Activated CD8-positive, alpha-beta T cell treated with anti-CD3 and anti-CD28 coated beads for 36 hours (primary cell): ENCODE measurements at regions not wholly inside any gene's neighbourhood (a gene's known extent, or its start where the extent isn't known, plus 50 kb on each side); places are given as distances from the start of the nearest gene placed in this dataset.

ENCODE experiments used
- ATAC-seq: fragments of 200-7000 bp; cut with Tn5 transposase; one replicate; pipeline ENCODE4 v1.10.0; 2021; ENCODE audit warnings: mild to moderate bottlenecking, moderate library complexity
- CTCF ChIA-PET: fragments of 350-600 bp; sonication (Branson Sonifier 250); formaldehyde crosslinking; loops from one replicate; lab custom pipeline; 2021; ENCODE audit warnings: antibody characterized with exemption; lab: Charles Lee
- POLR2A ChIA-PET: fragments of 350-600 bp; sonication (Branson Sonifier 250); formaldehyde crosslinking; loops from one replicate; lab custom pipeline; 2021; ENCODE audit warnings: antibody characterized with exemption; lab: Charles Lee
- DNase-seq: peaks from one replicate; pipeline ENCODE4 v3.0.0-alpha.2; 2020
- H3K27ac Mint-ChIP-seq: one replicate; pipeline ENCODE4 v1.8.0; 2021; ENCODE audit warnings: mild to moderate bottlenecking, mixed read lengths
- H3K27me3 Mint-ChIP-seq: one replicate; pipeline ENCODE4 v1.8.0; 2021; ENCODE audit warnings: mixed read lengths
- H3K36me3 Mint-ChIP-seq: one replicate; pipeline ENCODE4 v1.8.0; 2021; ENCODE audit warnings: low read depth, mixed read lengths
- H3K4me1 Mint-ChIP-seq: one replicate; pipeline ENCODE4 v1.8.0; 2021; ENCODE audit warnings: low read depth, mixed read lengths
- H3K4me3 Mint-ChIP-seq: one replicate; pipeline ENCODE4 v1.8.0; 2021; ENCODE audit warnings: mild to moderate bottlenecking, moderate library complexity, mixed read lengths
- H3K9me3 Mint-ChIP-seq: one replicate; pipeline ENCODE4 v1.8.0; 2021; ENCODE audit warnings: mixed read lengths
- intact Hi-C: fragments of 100-400 bp; cut with micrococcal nuclease; formaldehyde crosslinking; loops from one replicate; pipeline ENCODE4 v1.10.0; 2022
- TF ChIP-seq, protein P1 (sequence below): fragments of 200-600 bp; IDR thresholded peaks from one replicate; pipeline ENCODE4 v1.8.0; 2022; ENCODE audit warnings: antibody characterized with exemption, mild to moderate bottlenecking

DNA sequence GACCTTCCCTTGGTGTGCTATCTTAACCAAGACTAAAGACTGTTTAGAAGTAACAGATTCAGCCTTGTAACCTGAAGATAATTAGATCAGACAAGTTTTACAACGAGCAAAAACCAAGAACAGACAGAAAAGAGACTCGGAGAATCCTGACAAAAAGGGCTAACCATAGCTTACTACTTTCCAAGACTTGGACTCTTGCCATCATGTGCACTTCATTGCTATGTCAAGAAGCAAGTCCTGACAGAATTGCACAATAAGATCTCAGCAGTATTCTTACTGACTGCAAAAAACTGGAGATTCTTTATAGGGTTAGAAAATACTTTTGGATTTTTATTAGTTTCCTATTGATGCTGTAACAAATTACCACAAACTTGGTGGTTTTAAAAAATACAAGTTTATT lies 1539.0 kb upstream of the NUDT12 start:
- Mint-ChIP-seq H3K27me3 (no peaks in the 10 kb centered on the region), H3K4me3 (no peak overlapping the region), H3K9me3 (peaks cover 11% of the 10 kb centered on the region), H3K36me3 (no peaks in the 10 kb centered on the region), H3K4me1 (no peaks in the 10 kb centered on the region), H3K27ac (no peak overlapping the region)
- ATAC-seq (no peak), DNase-seq (no peak)
- TF ChIP-seq, protein P1, sequence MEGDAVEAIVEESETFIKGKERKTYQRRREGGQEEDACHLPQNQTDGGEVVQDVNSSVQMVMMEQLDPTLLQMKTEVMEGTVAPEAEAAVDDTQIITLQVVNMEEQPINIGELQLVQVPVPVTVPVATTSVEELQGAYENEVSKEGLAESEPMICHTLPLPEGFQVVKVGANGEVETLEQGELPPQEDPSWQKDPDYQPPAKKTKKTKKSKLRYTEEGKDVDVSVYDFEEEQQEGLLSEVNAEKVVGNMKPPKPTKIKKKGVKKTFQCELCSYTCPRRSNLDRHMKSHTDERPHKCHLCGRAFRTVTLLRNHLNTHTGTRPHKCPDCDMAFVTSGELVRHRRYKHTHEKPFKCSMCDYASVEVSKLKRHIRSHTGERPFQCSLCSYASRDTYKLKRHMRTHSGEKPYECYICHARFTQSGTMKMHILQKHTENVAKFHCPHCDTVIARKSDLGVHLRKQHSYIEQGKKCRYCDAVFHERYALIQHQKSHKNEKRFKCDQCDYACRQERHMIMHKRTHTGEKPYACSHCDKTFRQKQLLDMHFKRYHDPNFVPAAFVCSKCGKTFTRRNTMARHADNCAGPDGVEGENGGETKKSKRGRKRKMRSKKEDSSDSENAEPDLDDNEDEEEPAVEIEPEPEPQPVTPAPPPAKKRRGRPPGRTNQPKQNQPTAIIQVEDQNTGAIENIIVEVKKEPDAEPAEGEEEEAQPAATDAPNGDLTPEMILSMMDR, result no peak
- CTCF ChIA-PET, result no interaction called here
- intact Hi-C loops, result no loop called here
- POLR2A ChIA-PET, result no interaction called here

DNA sequence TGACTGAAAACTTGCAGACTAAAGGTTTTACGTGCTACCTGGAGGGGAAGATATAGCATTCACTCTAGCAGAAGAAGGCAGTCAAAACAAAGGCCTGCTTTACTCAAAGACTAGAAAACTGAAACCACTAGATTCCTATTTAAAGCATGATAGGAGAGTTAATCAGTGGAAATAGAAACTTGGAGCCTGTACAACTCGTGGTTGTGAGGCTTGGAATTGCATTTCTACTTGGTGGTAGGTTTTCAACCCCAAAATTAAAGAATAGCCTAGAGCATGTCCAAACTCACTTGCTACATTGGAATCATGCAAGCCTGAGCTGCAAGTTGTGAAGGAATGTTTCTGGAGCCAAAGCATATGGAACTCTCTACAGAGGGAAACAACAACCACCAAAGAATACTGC lies 1526.4 kb upstream of the NUDT12 start:
- TF ChIP-seq, protein P1, result no peak
- Mint-ChIP-seq H3K9me3 (peaks cover 17% of the 10 kb centered on the region), H3K27me3 (no peaks in the 10 kb centered on the region), H3K27ac (no peak overlapping the region), H3K4me3 (no peak overlapping the region), H3K4me1 (no peaks in the 10 kb centered on the region), H3K36me3 (no peaks in the 10 kb centered on the region)
- CTCF ChIA-PET, result no interaction called here
- ATAC-seq (no peak), DNase-seq (no peak)
- POLR2A ChIA-PET, result no interaction called here
- intact Hi-C loops, result no loop called here

DNA sequence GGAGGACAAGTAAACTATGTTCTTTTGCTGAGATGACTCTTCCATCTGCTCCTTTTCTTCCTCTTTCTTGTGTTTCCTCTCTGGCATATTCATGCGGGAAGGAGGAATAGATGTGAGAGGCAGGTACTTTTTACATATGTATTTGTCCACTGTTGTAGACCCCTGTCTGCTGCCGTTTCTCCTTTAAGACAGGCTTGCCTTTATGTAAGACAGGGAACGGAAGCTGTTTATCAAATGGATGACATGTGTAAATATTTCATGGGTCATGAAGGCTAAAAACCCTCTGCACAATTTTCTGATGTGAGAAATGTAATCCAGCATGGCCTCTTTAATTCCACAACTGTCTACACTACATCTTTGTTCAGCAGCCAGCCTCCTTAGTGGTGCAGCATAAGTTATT lies 1525.5 kb upstream of the NUDT12 start:
- Mint-ChIP-seq H3K9me3 (peaks cover 14% of the 10 kb centered on the region), H3K4me3 (no peak overlapping the region), H3K4me1 (no peaks in the 10 kb centered on the region), H3K27me3 (no peaks in the 10 kb centered on the region), H3K36me3 (no peaks in the 10 kb centered on the region), H3K27ac (no peak overlapping the region)
- POLR2A ChIA-PET, result no interaction called here
- DNase-seq (no peak), ATAC-seq (no peak)
- intact Hi-C loops, result no loop called here
- CTCF ChIA-PET, result no interaction called here
- TF ChIP-seq, protein P1, result no peak

DNA sequence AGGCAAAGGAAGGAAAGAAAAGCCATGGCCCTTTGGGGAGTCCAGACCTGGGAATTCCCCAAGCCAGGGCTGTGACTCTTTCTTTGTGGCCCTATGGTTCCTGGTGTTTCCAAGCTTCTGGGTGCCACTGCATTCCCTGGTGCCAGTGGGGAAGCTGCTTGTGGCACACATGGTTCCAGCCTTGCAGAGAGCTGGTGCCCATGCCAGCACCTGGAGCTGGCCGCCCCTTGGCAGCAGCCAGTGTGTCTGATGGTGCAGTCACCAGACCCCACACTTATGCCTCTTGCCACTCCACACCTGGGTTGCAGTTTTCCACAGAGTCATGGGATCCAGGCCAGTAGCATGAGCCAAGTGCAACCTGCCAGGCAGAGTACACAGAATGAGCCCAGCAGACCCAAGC lies 1495.3 kb upstream of the NUDT12 start:
- ChIA-PET CTCF (no interaction called here), POLR2A (interaction anchor here (0.6 kb wide), 1 partner anchor 50 kb away, joined by 4 read pairs; no protein-coding TSS in a partner anchor)
- Mint-ChIP-seq H3K4me3 (no peak overlapping the region), H3K9me3 (peaks cover 9% of the 10 kb centered on the region), H3K27me3 (no peaks in the 10 kb centered on the region), H3K4me1 (no peaks in the 10 kb centered on the region), H3K36me3 (no peaks in the 10 kb centered on the region), H3K27ac (no peak overlapping the region)
- TF ChIP-seq, protein P1, result no peak
- intact Hi-C loops, result no loop called here
- ATAC-seq (no peak), DNase-seq (no peak)

DNA sequence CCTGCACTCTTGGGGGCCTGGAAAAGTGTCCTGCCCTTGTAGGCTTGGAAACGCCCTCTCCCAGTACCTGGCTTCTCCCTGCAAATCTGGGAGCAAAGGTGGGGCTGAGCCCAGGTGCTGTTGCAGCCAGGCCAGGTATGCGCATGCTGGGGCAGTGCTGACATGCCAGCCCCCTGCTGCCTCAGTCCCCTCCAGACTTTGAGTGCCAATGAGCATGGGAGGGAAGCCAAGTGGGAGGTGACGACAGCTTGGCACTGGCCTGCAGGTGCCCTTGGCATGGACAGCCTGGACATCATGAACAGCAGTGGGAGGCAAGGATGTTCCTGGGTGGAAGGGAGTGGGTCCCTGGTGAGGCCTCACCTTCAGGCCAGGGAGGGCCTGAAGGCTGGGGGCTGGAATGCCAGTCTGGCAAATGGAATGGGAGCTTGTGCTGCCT lies 1494.4 kb upstream of the NUDT12 start:
- Mint-ChIP-seq H3K9me3 (peaks cover 14% of the 10 kb centered on the region), H3K27ac (no peak overlapping the region), H3K4me3 (no peak overlapping the region), H3K4me1 (no peaks in the 10 kb centered on the region), H3K27me3 (no peaks in the 10 kb centered on the region), H3K36me3 (no peaks in the 10 kb centered on the region)
- no peak for ATAC-seq
- TF ChIP-seq, protein P1, result no peak
- POLR2A ChIA-PET, result no interaction called here
- intact Hi-C loops, result no loop called here
- DNase-seq, result no peak
- CTCF ChIA-PET, result no interaction called here
